ENCODE measurements at regions not wholly inside any gene's neighbourhood (a gene's known extent, or its start where the extent isn't known, plus 50 kb on each side); places are given as distances from the start of the nearest gene placed in this dataset.

GRCh38 chr20:58149437-58150091 lies 78.9 kb downstream of the ANKRD60 start:
- no peak for TF ChIP-seq CTCF (IDR thresholded peaks at IDR 0.05; ENCODE audit: low read depth, low read length)
- no peak for DNase-seq (ENCODE audit: extremely low read depth, low read depth)

- TF ChIP-seq CTCF (IDR thresholded peaks at IDR 0.05; ENCODE audit: low read depth, low read length) = no peak
- no peak for DNase-seq (ENCODE audit: extremely low read depth, low read depth)
These were observed 79.6 kb downstream of the ANKRD60 start for GRCh38 chr20:58148891-58149290.

GRCh38 chr20:58147628-58148370 lies 80.7 kb downstream of the ANKRD60 start:
- no peak for DNase-seq (ENCODE audit: extremely low read depth, low read depth)
- no peak for TF ChIP-seq CTCF (IDR thresholded peaks at IDR 0.05; ENCODE audit: low read depth, low read length)

GRCh38 chr20:58146746-58147140 lies 81.7 kb downstream of the ANKRD60 start:
- TF ChIP-seq CTCF (IDR thresholded peaks at IDR 0.05; ENCODE audit: low read depth, low read length) = no peak
- DNase-seq (ENCODE audit: extremely low read depth, low read depth) = no peak

GRCh38 chr20:58146081-58146745 lies 82.2 kb downstream of the ANKRD60 start:
- TF ChIP-seq CTCF (IDR thresholded peaks at IDR 0.05; ENCODE audit: low read depth, low read length) = no peak
- DNase-seq (ENCODE audit: extremely low read depth, low read depth) = no peak

- TF ChIP-seq CTCF (IDR thresholded peaks at IDR 0.05; ENCODE audit: low read depth, low read length) = no peak
- DNase-seq (ENCODE audit: extremely low read depth, low read depth) = no peak
These were observed 82.9 kb downstream of the ANKRD60 start for GRCh38 chr20:58145506-58146080.

GRCh38 chr20:58144096-58144495 lies 84.4 kb downstream of the ANKRD60 start:
- no peak for DNase-seq (ENCODE audit: extremely low read depth, low read depth)
- no peak for TF ChIP-seq CTCF (IDR thresholded peaks at IDR 0.05; ENCODE audit: low read depth, low read length)
